ENCODE measurements at regions not wholly inside any gene's neighbourhood (a gene's known extent, or its start where the extent isn't known, plus 50 kb on each side); places are given as distances from the start of the nearest gene placed in this dataset.
A peak's percentile ranks its signal among the peaks of the same experiment; 100 is the strongest.
"Not testable (repeated sequence)": the region's sequence is repeated elsewhere in the genome, so short reads cannot be mapped to it uniquely, and the experiment has no call there.

- DNase-seq (ENCODE audit: low read depth) = no peak
Measured at GRCh38 chr7:46318276-46318675, 397.2 kb upstream of the IGFBP3 start.

- peak; percentile 61 for DNase-seq (ENCODE audit: low read depth)
Measured at GRCh38 chr7:46317256-46317655, 396.2 kb upstream of the IGFBP3 start.

DNA sequence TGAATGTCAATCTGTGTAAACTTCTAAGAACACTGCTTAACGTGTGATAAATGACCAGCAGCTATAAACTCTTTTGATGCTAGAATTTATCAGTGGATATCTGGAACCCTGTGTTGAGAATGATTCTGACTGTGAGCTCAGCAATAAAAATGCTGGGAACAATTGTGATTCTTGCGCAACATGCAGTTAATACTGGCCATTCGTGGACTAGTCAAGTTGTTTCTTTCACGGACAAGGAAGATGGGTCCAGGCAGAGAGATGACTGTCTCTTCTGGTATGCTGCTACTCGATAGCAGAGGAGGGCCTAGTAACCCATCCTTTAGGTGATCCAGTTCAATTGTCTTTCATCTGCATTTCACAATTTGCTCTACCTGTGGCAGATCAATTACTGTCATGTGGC is 394.8 kb upstream of the IGFBP3 start:
- peak; percentile 66 for DNase-seq (ENCODE audit: low read depth)

DNA sequence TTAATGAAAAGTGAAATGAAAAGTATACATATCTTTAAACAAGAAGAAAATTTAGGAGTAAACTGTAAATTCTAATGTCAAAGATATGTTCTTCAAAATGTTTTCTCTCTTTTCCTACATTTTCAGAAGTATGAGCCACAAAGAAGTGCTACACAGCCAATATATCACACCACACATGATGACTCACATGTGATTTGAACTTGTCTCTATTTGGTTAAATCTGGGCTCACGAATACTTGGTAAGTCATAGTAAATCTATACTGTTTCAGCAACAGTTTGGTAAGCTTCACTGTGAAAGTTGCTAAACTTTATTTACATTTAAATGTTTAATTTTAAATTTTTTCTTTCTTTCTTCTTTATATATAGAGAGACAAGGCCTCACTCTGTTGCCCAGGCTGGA is 380.6 kb upstream of the IGFBP3 start:
- peak; percentile 74 for DNase-seq (ENCODE audit: low read depth)

DNA sequence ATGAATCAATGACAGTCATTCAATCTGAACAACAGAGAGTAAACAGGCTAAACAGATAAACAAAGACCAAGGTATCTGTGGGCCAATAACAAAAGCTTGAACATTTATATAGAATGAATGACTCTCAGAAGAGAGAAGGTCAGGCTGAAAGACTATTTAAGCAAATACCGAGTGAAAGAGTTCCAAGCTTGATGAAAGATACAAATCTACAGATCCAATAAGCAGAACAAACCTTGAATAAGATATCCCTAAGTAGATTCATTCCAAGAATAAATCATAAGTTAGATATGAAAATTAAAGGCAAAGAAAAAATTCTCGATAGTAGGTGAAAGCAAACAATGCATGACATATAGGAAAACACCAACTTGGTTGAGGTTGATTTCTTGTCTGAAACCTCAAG is 376.4 kb upstream of the IGFBP3 start:
- DNase-seq (ENCODE audit: low read depth) = no peak

- DNase-seq (ENCODE audit: low read depth) = no peak
Measured at GRCh38 chr7:46296526-46296925, 375.5 kb upstream of the IGFBP3 start.

- DNase-seq (ENCODE audit: low read depth) = no peak
Measured at GRCh38 chr7:46294381-46294780, 373.3 kb upstream of the IGFBP3 start.

DNA sequence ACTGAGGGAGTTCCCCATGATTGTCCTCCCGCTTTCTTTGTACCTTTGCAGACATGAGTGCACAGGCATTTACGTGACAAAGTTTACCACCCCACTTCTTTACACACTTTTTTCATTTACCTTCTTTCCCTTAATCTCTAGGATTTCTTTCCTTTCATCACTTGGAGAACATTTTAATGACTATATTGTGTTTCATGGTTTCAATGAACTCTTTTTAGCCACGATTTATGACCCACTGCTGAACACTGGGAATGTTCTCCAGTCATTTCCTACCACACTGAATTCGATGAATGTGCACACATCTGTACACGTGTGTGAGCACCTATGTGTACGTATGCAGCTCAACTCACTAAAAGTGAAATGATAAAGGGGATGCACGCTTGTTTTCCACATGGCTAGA is 371.7 kb upstream of the IGFBP3 start:
- peak; percentile 18 for DNase-seq (ENCODE audit: low read depth)

GRCh38 chr7:46291601-46292150 is 370.6 kb upstream of the IGFBP3 start:
- peak; percentile 96 for DNase-seq (ENCODE audit: low read depth)

- peak; percentile 85 for DNase-seq (ENCODE audit: low read depth)
Measured at GRCh38 chr7:46291050-46291438, 370.0 kb upstream of the IGFBP3 start.

DNA sequence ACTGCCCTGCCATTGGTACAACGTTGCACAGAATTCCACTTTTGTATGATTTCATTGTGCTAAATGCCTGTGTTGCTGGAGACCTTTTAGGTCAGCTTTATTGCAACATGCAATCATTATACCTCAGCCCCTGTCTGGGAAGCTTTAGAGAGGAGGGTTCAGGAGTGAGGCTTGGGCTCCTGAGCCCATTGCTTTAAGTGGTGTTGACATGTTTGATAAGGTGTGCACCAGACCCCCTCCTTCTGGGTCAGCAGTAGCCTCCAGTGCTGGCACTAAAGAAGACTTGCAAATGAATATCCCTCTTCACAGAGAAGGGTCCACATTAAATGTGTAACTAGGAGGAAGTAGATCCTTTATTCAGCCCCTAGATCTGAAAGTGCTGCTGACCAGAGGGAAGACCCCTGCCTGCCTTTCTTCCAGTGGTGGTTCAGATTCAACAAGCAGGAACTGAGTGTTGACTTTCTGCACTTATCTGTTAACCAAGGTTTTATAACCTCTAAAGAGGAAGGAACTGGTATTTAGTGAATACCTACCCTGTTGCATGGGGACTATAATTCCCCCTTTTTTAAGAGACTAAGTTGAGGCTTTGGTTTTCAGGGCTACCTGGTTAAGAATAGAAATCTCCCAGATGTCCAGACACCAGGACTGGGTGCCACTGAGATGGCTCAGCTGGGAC is 369.4 kb upstream of the IGFBP3 start:
- DNase-seq (ENCODE audit: low read depth) = no peak

DNA sequence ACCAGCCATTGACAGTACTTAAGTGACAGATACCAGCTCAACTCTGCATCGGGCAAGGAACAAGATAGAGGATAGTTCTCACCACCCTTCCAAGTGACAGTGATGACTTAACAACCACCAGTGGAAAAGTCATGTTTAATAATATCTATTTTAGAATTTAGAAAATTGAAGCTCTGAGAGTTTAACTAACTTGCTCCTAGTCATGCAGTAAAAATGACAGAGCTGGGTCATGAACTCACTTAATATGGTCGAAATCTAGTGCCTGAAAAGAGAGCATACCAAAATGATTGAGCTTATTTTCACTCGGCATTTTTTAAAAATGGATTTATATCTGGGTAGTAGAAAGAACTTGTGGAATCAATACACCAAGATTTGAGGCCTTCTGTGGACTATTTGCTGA is 367.8 kb upstream of the IGFBP3 start:
- DNase-seq (ENCODE audit: low read depth) = no peak

- no peak for DNase-seq (ENCODE audit: low read depth)
Measured at GRCh38 chr7:46288010-46288409, 366.9 kb upstream of the IGFBP3 start.

- no peak for DNase-seq (ENCODE audit: low read depth)
Measured at GRCh38 chr7:46286957-46287356, 365.9 kb upstream of the IGFBP3 start.

DNA sequence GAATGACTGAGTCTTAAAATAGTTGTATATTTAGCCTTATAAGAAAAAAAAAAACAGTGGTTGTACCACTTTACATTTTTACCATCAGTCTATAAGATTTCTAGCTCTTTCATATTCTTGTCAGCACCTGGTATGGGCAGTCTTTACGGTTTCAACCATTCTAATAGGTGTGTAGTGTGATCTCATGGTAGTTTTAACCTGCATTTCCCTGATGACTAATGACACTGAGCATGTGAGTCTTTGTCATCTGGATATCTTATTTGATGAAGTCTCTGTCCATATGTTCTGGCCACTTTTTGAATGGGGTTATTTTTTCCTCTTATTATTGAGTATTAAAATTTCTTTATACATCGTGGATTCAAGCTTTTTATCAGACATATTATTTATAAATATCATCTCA is 365.3 kb upstream of the IGFBP3 start:
- DNase-seq (ENCODE audit: low read depth) = no peak

DNA sequence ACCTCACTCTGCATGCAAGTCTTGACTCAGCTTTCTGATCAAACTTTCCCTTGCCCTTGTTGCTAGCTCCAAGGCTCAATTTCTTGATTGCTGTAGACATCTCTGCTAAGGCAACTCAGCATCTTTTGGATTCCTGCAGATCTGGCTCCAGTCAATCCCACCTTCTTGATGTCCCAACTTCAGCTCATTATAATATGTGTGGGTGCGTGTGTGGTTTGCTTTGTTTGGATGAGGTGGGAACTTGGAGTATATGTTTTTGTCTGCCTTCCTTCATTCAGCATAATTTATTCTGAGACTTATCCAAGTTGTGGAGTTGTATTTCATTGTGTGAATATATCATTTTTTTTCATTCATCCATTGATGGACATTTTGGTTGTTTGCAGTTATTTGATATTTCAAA is 364.8 kb upstream of the IGFBP3 start:
- DNase-seq (ENCODE audit: low read depth) = no peak

- peak; percentile 33 for DNase-seq (ENCODE audit: low read depth)
Measured at GRCh38 chr7:46283852-46284251, 362.8 kb upstream of the IGFBP3 start.

DNA sequence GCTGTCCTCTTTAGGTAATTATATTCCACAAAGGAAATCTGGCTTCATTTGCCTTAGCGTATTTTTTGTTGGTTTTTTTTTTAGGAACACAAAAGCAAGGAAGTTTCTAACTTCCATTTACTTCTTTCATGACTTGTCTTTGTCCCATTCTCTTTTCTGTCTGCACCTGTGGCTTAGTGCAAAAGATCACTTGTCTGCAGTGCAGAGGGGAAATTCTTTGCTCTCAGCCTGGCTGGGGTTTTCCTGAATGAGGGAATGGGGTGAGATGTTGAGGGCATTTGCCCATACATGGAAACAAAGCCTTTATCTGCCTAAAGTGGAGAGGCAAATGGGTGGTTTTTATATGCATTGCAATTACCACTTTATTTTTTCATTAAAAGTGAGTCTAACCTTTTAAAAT is 361.1 kb upstream of the IGFBP3 start:
- DNase-seq (ENCODE audit: low read depth) = no peak

DNA sequence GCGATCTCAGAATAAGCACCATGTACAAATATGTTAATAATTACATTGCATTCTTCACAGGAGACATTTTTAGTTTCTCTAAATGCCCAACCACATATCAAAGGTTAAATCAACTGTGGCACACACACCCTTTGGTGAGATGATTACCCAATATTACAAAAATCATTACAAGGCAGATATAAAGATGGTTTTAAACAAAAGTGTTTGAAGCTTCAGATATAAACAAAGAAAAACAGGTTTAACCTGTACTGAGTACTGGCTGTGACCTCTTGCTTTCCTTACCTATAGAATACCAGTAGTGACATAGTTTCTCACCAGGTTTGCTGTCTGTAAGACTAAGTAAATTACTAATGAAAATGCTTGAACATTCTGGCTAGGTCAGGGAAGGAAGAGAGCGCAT is 360.0 kb upstream of the IGFBP3 start:
- DNase-seq (ENCODE audit: low read depth) = no peak

- DNase-seq (ENCODE audit: low read depth) = no peak
Measured at GRCh38 chr7:46279290-46279689, 358.2 kb upstream of the IGFBP3 start.

DNA sequence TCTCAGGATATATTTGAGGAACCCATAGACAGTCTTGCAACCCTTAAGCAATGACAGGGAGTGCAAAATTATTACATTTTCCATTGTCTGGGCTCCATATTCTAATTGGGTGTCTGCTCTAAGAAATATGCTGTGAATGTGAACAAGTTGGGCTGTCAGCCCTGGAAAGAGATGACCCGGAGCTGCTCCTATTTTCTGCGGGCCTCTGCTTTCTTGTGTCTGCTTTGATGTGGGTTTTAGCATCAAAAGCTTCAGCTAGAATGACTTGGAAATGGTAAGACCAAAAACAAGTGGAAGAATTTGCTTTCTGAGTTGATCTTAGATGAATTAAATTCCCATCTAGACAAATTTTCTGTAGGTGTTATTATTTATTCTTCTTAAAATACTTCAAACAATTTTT is 343.6 kb upstream of the IGFBP3 start:
- DNase-seq (ENCODE audit: low read depth) = no peak

DNA sequence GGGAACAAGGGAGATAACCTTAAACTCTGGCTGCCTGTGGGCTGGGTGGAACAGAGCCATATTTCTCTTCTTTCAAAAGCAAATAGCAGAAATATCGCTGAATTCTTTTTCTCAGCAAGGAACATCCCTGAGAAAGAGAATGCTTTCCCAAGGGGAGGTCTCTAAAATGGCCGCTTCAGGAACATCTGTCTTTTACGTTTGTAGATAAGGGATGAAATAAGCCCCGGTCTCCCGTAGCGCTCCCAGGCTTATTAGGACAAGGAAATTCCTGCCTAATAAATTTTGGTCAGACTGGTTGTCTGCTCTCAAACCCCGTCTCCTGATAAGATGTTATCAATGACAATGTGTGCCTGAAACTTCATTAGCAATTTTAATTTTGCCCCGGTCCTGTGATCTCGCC is 340.6 kb upstream of the IGFBP3 start:
- not testable (repeated sequence) for DNase-seq (ENCODE audit: low read depth)

GRCh38 chr7:46259947-46260346 is 338.9 kb upstream of the IGFBP3 start:
- DNase-seq (ENCODE audit: low read depth) = no peak
